B cell (primary cell): ENCODE measurements at regions not wholly inside any gene's neighbourhood (a gene's known extent, or its start where the extent isn't known, plus 50 kb on each side); places are given as distances from the start of the nearest gene placed in this dataset.

Experiments
- ATAC-seq: fragments of 200-7000 bp; cut with Tn5 transposase; one replicate; pipeline ENCODE4 v1.10.0; 2021; ENCODE audit warnings: low read depth, mild to moderate bottlenecking, moderate number of reproducible peaks, moderate library complexity
- CTCF ChIA-PET: fragments of 350-600 bp; sonication (Branson Sonifier 250); formaldehyde crosslinking; loops from one replicate; lab custom pipeline; 2021; ENCODE audit warnings: antibody characterized with exemption, inconsistent platforms; lab: Charles Lee
- POLR2A ChIA-PET: fragments of 350-600 bp; sonication (Branson Sonifier 250); formaldehyde crosslinking; loops from one replicate; lab custom pipeline; 2021; ENCODE audit warnings: antibody characterized with exemption; lab: Charles Lee
- DNase-seq: peaks from one replicate; pipeline ENCODE4 v3.0.0; 2013
- H2AFZ ChIP-seq: 2 replicates; pipeline ENCODE4 v1.6.1; 2012; ENCODE audit warnings: mild to moderate bottlenecking, low read depth, low read length; ENCODE audit not compliant: insufficient read depth, poor library complexity, severe bottlenecking
- H3K27ac ChIP-seq, 2 donors: 1 replicate in 1 of 2; 2 replicates in 1 of 2; pipeline ENCODE4 v1.5.1; 2012 to 2013; ENCODE audit warnings: low read length in 2 of 2, mild to moderate bottlenecking in 2 of 2, moderate library complexity in 1 of 2
- H3K27me3 ChIP-seq, 4 experiments: fragments of 200-600 bp in 1 of 4; sonication (generic) in 1 of 4; replicated peaks in 1 of 4; 1 replicate in 2 of 4; 2 replicates in 2 of 4; pipeline versions ENCODE4 v1.6.1 to v1.7.0; 2013 to 2016; ENCODE audit warnings: low read length in 3 of 4, mild to moderate bottlenecking in 2 of 4, mixed read lengths in 1 of 4, moderate library complexity in 1 of 4; ENCODE audit not compliant: insufficient read depth in 4 of 4, control insufficient read depth in 3 of 4; ENCODE audit errors: control extremely low read depth in 1 of 4
- H3K36me3 ChIP-seq, 2 experiments: replicated peaks in 1 of 2; 1 replicate in 1 of 2; 2 replicates in 1 of 2; pipeline versions ENCODE4 v1.6.1 to v1.7.1; 2013; ENCODE audit warnings: low read length in 1 of 2; ENCODE audit not compliant: insufficient read depth in 2 of 2, control insufficient read depth in 1 of 2; ENCODE audit errors: control extremely low read depth in 1 of 2, extremely low read depth in 1 of 2
- H3K4me1 ChIP-seq, 2 donors: fragments of 200-600 bp in 1 of 2; sonication (generic) in 1 of 2; 1 replicate in 1 of 2; 2 replicates in 1 of 2; pipeline versions ENCODE4 v1.5.1 to v1.6.1; 2013 to 2017; ENCODE audit warnings: low read length in 2 of 2; ENCODE audit not compliant: control insufficient read depth in 2 of 2, insufficient read depth in 2 of 2
- H3K4me2 ChIP-seq: replicated peaks from 2 replicates; pipeline ENCODE3; 2012; ENCODE audit warnings: mild to moderate bottlenecking, low read depth, low read length; ENCODE audit not compliant: poor library complexity, severe bottlenecking
- H3K4me3 ChIP-seq, 5 experiments: fragments of 200-600 bp in 1 of 5; sonication (generic) in 1 of 5; 1 replicate in 3 of 5; 2 replicates in 2 of 5; pipeline versions ENCODE4 v1.5.1 to v1.7.0; 2011 to 2016; ENCODE audit warnings: low read length in 4 of 5, mild to moderate bottlenecking in 4 of 5, low read depth in 2 of 5, control low read depth in 1 of 5, moderate library complexity in 1 of 5; ENCODE audit not compliant: insufficient read depth in 1 of 5; ENCODE audit errors: control extremely low read depth in 1 of 5, extremely low read depth in 1 of 5
- H3K79me2 ChIP-seq: fragments of 200-600 bp; sonication (generic); one replicate; pipeline ENCODE4 v1.6.0; 2016; ENCODE audit warnings: low read length; ENCODE audit not compliant: control insufficient read depth, insufficient read depth
- H3K9ac ChIP-seq: fragments of 200-600 bp; sonication (generic); 2 replicates; pipeline ENCODE4 v1.6.1; 2017; ENCODE audit warnings: mild to moderate bottlenecking, low read length, moderate library complexity
- H3K9me3 ChIP-seq, 3 donors: one replicate each; pipeline versions ENCODE4 v1.6.1 to v1.7.1; 2013; ENCODE audit warnings: low read length in 2 of 3; ENCODE audit not compliant: control insufficient read depth in 2 of 3, insufficient read depth in 1 of 3; ENCODE audit errors: control extremely low read depth in 1 of 3
- H4K20me1 ChIP-seq: 2 replicates; pipeline ENCODE4 v1.6.0; 2012; ENCODE audit warnings: mild to moderate bottlenecking, low read length; ENCODE audit not compliant: insufficient read depth, control insufficient read depth, poor library complexity, severe bottlenecking
- H3K27ac Mint-ChIP-seq: one replicate; pipeline ENCODE4 v1.8.0; 2021; ENCODE audit warnings: mixed read lengths
- H3K27me3 Mint-ChIP-seq: one replicate; pipeline ENCODE4 v1.8.0; 2021; ENCODE audit warnings: mixed read lengths
- H3K4me1 Mint-ChIP-seq: one replicate; pipeline ENCODE4 v1.8.0; 2021; ENCODE audit warnings: mixed read lengths
- H3K4me3 Mint-ChIP-seq: one replicate; pipeline ENCODE4 v1.8.0; 2021; ENCODE audit warnings: mixed read lengths
- H3K9me3 Mint-ChIP-seq: one replicate; pipeline ENCODE4 v1.8.0; 2022; ENCODE audit warnings: mixed read lengths; ENCODE audit not compliant: insufficient read depth
- CTCF ChIP-seq: fragments of 200-600 bp; IDR thresholded peaks from one replicate; pipeline ENCODE4 v1.8.0; 2022; ENCODE audit warnings: antibody characterized with exemption, mild to moderate bottlenecking
- EZH2 ChIP-seq: IDR thresholded peaks from 2 replicates; pipeline ENCODE4 v1.6.1; 2012; ENCODE audit warnings: borderline replicate concordance, low read depth, mild to moderate bottlenecking, moderate library complexity, low read length; ENCODE audit not compliant: insufficient read depth, poor library complexity, severe bottlenecking
- WGBS: methylation state at CpG from one replicate; pipeline ENCODE4 v1.1.5; 2013; ENCODE audit warnings: missing lambda C conversion rate; ENCODE audit not compliant: insufficient coverage; 5-methylcytosine and 5-hydroxymethylcytosine counted together
- intact Hi-C: fragments of 100-400 bp; cut with micrococcal nuclease; formaldehyde crosslinking; loops from one replicate; pipeline ENCODE4 v1.10.0; 2022

- ChIA-PET CTCF (no interaction called here), POLR2A (no interaction called here)
- H3K4me1 ChIP-seq: no peaks in the 10 kb centered on the region
- no peak overlapping the region for H3K9ac ChIP-seq
- Mint-ChIP-seq H3K4me1 (no peaks in the 10 kb centered on the region), H3K9me3 (no peaks in the 10 kb centered on the region), H3K27me3 (no peaks in the 10 kb centered on the region), H3K27ac (no peak overlapping the region), H3K4me3 (no peak overlapping the region)
- no peaks in the 10 kb centered on the region for H3K79me2 ChIP-seq
- ATAC-seq (no peak), DNase-seq (no peak)
- no peak overlapping the region for H3K4me2 ChIP-seq
- intact Hi-C loops: no loop called here
- peaks cover 0 to 3% (median 0%) of the 10 kb centered on the region in 3 donors for H3K9me3 ChIP-seq
- H3K27me3 ChIP-seq: no peaks in the 10 kb centered on the region
- no peaks in the 10 kb centered on the region for H4K20me1 ChIP-seq
- WGBS: 75% methylated on average over 1 of the region's 4 CpGs
- no peak for TF ChIP-seq CTCF
- TF ChIP-seq EZH2: no peak
- H2AFZ ChIP-seq: no peak overlapping the region
- no peak overlapping the region for H3K27ac ChIP-seq
- no peak overlapping the region for H3K4me3 ChIP-seq
- no peaks in the 10 kb centered on the region for H3K36me3 ChIP-seq
Observed at GRCh38 chr2:4866198-4866597, 826.0 kb upstream of the SOX11 start.

GRCh38 chr2:4868466-4868865 is 823.7 kb upstream of the SOX11 start:
- Histone ChIP-seq H3K4me3 (no peak overlapping the region), H3K36me3 (no peaks in the 10 kb centered on the region), H3K9ac (no peak overlapping the region), H3K4me2 (no peak overlapping the region), H4K20me1 (no peaks in the 10 kb centered on the region), H3K27ac (no peak overlapping the region), H3K27me3 (no peaks in the 10 kb centered on the region), H3K9me3 (peaks cover 0 to 3% (median 0%) of the 10 kb centered on the region in 3 donors), H2AFZ (no peak overlapping the region), H3K79me2 (no peaks in the 10 kb centered on the region), H3K4me1 (no peaks in the 10 kb centered on the region)
- intact Hi-C loops: no loop called here
- DNase-seq (no peak), ATAC-seq (no peak)
- H3K27me3 Mint-ChIP-seq: no peaks in the 10 kb centered on the region
- TF ChIP-seq CTCF (no peak), EZH2 (no peak)
- H3K9me3 Mint-ChIP-seq: no peaks in the 10 kb centered on the region
- POLR2A ChIA-PET: no interaction called here
- 83% methylated on average over 1 of the region's 1 CpG for WGBS
- no peak overlapping the region for H3K27ac Mint-ChIP-seq
- CTCF ChIA-PET: no interaction called here
- H3K4me3 Mint-ChIP-seq: no peak overlapping the region
- no peaks in the 10 kb centered on the region for H3K4me1 Mint-ChIP-seq
